Uterus (tissue), 2 donors: ENCODE measurements at regions not wholly inside any gene's neighbourhood (a gene's known extent, or its start where the extent isn't known, plus 50 kb on each side); places are given as distances from the start of the nearest gene placed in this dataset.

Experiments
- POLR2A ChIP-seq, 2 donors: fragments of 450-650 bp; IDR thresholded peaks; one replicate each; pipeline ENCODE4 v1.6.1; 2016; ENCODE audit warnings: antibody characterized with exemption in 2 of 2, mild to moderate bottlenecking in 1 of 2, moderate library complexity in 1 of 2
- TF ChIP-seq, protein P1 (sequence below), 4 experiments: fragments of 200-600 bp in 2 of 4; fragments of 450-650 bp in 2 of 4; sonication (generic) in 2 of 4; IDR thresholded peaks; one replicate each; pipeline ENCODE4 v1.5.1; 2016 to 2019; ENCODE audit warnings: antibody characterized with exemption in 4 of 4, mild to moderate bottlenecking in 2 of 4, moderate library complexity in 1 of 4

DNA sequence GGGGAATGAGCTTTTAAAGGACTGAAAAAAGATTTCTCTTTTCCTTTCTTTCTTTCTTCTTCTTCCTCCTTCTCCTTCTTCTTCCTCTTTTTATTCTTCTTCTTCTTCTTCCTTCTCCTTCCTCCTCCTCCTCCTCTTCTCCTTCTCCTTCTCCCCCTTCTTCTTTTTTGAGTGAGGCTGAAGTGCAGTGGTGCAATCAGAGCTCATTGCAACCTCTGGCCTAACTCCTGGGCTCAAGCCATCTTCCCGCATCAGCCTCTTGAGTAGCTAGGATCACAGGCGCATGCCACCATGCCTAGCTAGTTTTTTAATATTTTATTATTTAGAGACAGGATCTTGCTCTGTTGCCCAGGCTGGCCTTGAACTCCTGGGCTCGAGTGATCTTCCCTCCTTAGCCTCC, 120.9 kb upstream of the KL start:
- TF ChIP-seq, protein P1, sequence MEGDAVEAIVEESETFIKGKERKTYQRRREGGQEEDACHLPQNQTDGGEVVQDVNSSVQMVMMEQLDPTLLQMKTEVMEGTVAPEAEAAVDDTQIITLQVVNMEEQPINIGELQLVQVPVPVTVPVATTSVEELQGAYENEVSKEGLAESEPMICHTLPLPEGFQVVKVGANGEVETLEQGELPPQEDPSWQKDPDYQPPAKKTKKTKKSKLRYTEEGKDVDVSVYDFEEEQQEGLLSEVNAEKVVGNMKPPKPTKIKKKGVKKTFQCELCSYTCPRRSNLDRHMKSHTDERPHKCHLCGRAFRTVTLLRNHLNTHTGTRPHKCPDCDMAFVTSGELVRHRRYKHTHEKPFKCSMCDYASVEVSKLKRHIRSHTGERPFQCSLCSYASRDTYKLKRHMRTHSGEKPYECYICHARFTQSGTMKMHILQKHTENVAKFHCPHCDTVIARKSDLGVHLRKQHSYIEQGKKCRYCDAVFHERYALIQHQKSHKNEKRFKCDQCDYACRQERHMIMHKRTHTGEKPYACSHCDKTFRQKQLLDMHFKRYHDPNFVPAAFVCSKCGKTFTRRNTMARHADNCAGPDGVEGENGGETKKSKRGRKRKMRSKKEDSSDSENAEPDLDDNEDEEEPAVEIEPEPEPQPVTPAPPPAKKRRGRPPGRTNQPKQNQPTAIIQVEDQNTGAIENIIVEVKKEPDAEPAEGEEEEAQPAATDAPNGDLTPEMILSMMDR (IDR thresholded peaks at IDR 0.05) = no peak
- TF ChIP-seq POLR2A (IDR thresholded peaks at IDR 0.05) = no peak
